ENCODE measurements at regions not wholly inside any gene's neighbourhood (a gene's known extent, or its start where the extent isn't known, plus 50 kb on each side); places are given as distances from the start of the nearest gene placed in this dataset.

DNA sequence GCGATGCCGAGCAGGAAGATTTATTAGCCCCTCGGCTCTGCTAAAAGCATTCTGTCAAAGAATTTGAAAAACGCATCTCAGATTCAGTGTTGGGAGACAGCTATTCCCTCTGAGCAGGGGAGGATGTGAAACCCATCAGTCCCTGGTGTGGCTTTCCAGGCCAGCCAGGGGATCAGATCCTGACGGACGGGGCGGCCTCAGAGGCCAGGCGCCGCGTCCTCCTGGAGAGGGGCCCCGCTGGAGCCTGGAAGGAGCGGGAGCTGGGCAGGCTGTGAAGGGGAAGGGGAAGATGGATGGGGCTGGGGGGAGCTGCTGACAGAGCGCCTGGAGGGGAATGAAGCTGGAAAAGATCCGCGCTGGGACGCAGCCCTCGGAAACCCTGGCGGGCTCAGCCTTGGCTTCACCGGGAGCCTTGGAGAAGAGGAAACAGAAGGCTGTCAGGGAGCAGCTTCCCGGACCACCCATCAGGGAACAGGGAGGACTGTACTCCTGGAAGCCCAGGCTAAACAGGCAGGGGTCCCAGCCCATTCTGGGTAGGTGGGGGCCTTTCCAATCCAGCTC lies 358.0 kb downstream of the C16orf95 start:
- Histone ChIP-seq H3K36me3 (no peaks in the 10 kb centered on the region), H3K27me3 (peaks cover 70% of the 10 kb centered on the region), H3K27ac (no peak overlapping the region), H3K4me3 (ENCODE audit: low read depth in 1 of 2, low read length in 1 of 2) (no peak overlapping the region), H3K4me1 (ENCODE audit: control insufficient read depth in 1 of 2, insufficient read depth in 1 of 2, low read depth in 1 of 2, low read length in 1 of 2) (peaks cover 8 to 11% of the 10 kb centered on the region in 2 experiments), H3K9me3 (no peaks in the 10 kb centered on the region)
- no peak for TF ChIP-seq CTCF (IDR thresholded peaks at IDR 0.05)

- Histone ChIP-seq H3K9me3 (no peaks in the 10 kb centered on the region), H3K36me3 (no peaks in the 10 kb centered on the region), H3K27ac (no peak overlapping the region), H3K4me1 (ENCODE audit: control insufficient read depth in 1 of 2, insufficient read depth in 1 of 2, low read depth in 1 of 2, low read length in 1 of 2) (peaks cover 8 to 11% of the 10 kb centered on the region in 2 experiments), H3K27me3 (peaks cover 66% of the 10 kb centered on the region), H3K4me3 (ENCODE audit: low read depth in 1 of 2, low read length in 1 of 2) (no peak overlapping the region)
- no peak for TF ChIP-seq CTCF (IDR thresholded peaks at IDR 0.05)
Observed at GRCh38 chr16:86959729-86960128, 357.5 kb downstream of the C16orf95 start.

DNA sequence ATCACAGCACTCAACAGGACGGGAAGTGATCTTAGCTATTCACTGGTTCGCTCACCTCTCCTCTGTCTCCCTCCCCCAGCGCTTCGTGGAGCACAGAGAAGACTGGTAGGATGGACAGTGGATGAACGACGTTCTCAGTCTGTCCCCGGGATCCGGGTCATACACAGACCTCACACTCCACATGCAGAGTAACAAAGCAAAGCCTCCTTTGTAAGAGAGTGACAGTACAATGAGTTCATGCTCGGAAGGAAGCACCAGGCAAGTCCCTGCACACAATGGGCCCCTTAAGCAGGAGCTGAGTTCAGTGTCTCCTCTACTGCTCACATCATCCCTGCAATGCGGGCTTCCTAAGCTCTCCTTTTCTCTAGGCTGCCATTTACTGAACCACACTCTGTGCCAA lies 356.9 kb downstream of the C16orf95 start:
- no peak for TF ChIP-seq CTCF (IDR thresholded peaks at IDR 0.05)
- Histone ChIP-seq H3K4me3 (ENCODE audit: low read depth in 1 of 2, low read length in 1 of 2) (no peak overlapping the region), H3K36me3 (no peaks in the 10 kb centered on the region), H3K27me3 (peaks cover 63% of the 10 kb centered on the region), H3K4me1 (ENCODE audit: control insufficient read depth in 1 of 2, insufficient read depth in 1 of 2, low read depth in 1 of 2, low read length in 1 of 2) (peaks cover 8 to 11% of the 10 kb centered on the region in 2 experiments), H3K27ac (no peak overlapping the region), H3K9me3 (no peaks in the 10 kb centered on the region)

- no peaks in the 10 kb centered on the region for H3K36me3 ChIP-seq
- no peak overlapping the region for H3K4me3 ChIP-seq (ENCODE audit: low read depth in 1 of 2, low read length in 1 of 2)
- no peaks in the 10 kb centered on the region for H3K9me3 ChIP-seq
- peaks cover 56% of the 10 kb centered on the region for H3K27me3 ChIP-seq
- no peak overlapping the region for H3K27ac ChIP-seq
- peaks cover 6 to 8% of the 10 kb centered on the region in 2 experiments for H3K4me1 ChIP-seq (ENCODE audit: control insufficient read depth in 1 of 2, insufficient read depth in 1 of 2, low read depth in 1 of 2, low read length in 1 of 2)
- no peak for TF ChIP-seq CTCF (IDR thresholded peaks at IDR 0.05)
Observed at GRCh38 chr16:86961171-86961601, 356.0 kb downstream of the C16orf95 start.

DNA sequence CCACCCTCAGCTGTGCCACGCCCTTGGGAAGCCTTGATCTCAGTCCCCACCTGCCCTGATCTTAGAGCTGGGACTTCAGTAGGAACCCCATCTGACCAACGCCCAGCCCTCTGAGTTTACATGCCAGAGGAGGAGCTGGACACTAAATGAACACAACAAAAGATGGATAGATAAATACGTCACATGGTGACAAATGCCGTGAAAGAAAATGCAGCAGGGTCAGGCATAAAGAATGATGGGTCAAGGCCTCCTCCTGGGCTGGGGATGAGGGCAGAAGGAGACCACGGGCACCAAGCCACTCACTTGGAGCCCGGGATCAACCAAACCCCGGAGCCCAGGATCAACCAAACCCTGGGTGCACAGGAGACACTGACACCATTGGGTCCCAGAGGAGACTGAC lies 354.9 kb downstream of the C16orf95 start:
- no peaks in the 10 kb centered on the region for H3K4me1 ChIP-seq (ENCODE audit: control insufficient read depth in 1 of 2, insufficient read depth in 1 of 2, low read depth in 1 of 2, low read length in 1 of 2)
- no peaks in the 10 kb centered on the region for H3K36me3 ChIP-seq
- TF ChIP-seq CTCF (IDR thresholded peaks at IDR 0.05): no peak
- no peak overlapping the region for H3K27ac ChIP-seq
- H3K27me3 ChIP-seq: peaks cover 50% of the 10 kb centered on the region
- H3K4me3 ChIP-seq (ENCODE audit: low read depth in 1 of 2, low read length in 1 of 2): no peak overlapping the region
- no peaks in the 10 kb centered on the region for H3K9me3 ChIP-seq

All from neutrophil (primary cell).